ENCODE measurements at regions not wholly inside any gene's neighbourhood (a gene's known extent, or its start where the extent isn't known, plus 50 kb on each side); places are given as distances from the start of the nearest gene placed in this dataset.

GRCh38 chr12:84537666-84538065, 374.9 kb downstream of the SLC6A15 start:
- H3K4me3 ChIP-seq (ENCODE audit: low read depth, low read length) = no peak overlapping the region
- TF ChIP-seq, protein P1, sequence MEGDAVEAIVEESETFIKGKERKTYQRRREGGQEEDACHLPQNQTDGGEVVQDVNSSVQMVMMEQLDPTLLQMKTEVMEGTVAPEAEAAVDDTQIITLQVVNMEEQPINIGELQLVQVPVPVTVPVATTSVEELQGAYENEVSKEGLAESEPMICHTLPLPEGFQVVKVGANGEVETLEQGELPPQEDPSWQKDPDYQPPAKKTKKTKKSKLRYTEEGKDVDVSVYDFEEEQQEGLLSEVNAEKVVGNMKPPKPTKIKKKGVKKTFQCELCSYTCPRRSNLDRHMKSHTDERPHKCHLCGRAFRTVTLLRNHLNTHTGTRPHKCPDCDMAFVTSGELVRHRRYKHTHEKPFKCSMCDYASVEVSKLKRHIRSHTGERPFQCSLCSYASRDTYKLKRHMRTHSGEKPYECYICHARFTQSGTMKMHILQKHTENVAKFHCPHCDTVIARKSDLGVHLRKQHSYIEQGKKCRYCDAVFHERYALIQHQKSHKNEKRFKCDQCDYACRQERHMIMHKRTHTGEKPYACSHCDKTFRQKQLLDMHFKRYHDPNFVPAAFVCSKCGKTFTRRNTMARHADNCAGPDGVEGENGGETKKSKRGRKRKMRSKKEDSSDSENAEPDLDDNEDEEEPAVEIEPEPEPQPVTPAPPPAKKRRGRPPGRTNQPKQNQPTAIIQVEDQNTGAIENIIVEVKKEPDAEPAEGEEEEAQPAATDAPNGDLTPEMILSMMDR (conservative IDR thresholded peaks at IDR 0.05; ENCODE audit: low read depth, low read length) = no peak
- DNase-seq (ENCODE audit: low read depth) = no peak

DNA sequence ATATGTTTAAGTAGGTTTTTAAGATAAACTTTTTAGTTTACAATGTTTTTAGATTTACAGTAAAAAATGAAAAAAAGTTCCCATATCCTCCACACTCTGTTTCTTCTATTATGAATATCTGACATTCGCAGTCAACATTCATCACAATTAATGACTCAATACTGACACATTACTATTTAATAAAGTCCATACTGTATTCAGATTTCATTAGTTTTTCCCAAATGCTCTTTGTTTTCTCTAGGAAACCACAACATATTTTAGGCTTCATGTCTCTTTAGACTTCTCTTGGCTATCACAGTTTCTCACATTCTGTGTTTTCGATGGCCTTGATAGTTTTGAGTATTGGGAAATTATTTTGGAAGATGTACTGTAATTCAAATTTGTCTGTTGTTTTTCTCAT, 399.8 kb downstream of the SLC6A15 start:
- DNase-seq (ENCODE audit: low read depth) = no peak
- no peak overlapping the region for H3K4me3 ChIP-seq (ENCODE audit: low read depth, low read length)
- TF ChIP-seq, protein P1 (conservative IDR thresholded peaks at IDR 0.05; ENCODE audit: low read depth, low read length) = no peak

GRCh38 chr12:84508851-84509260, 403.7 kb downstream of the SLC6A15 start:
- no peak for DNase-seq (ENCODE audit: low read depth)
- no peak overlapping the region for H3K4me3 ChIP-seq (ENCODE audit: low read depth, low read length)
- TF ChIP-seq, protein P1 (conservative IDR thresholded peaks at IDR 0.05; ENCODE audit: low read depth, low read length) = no peak

DNA sequence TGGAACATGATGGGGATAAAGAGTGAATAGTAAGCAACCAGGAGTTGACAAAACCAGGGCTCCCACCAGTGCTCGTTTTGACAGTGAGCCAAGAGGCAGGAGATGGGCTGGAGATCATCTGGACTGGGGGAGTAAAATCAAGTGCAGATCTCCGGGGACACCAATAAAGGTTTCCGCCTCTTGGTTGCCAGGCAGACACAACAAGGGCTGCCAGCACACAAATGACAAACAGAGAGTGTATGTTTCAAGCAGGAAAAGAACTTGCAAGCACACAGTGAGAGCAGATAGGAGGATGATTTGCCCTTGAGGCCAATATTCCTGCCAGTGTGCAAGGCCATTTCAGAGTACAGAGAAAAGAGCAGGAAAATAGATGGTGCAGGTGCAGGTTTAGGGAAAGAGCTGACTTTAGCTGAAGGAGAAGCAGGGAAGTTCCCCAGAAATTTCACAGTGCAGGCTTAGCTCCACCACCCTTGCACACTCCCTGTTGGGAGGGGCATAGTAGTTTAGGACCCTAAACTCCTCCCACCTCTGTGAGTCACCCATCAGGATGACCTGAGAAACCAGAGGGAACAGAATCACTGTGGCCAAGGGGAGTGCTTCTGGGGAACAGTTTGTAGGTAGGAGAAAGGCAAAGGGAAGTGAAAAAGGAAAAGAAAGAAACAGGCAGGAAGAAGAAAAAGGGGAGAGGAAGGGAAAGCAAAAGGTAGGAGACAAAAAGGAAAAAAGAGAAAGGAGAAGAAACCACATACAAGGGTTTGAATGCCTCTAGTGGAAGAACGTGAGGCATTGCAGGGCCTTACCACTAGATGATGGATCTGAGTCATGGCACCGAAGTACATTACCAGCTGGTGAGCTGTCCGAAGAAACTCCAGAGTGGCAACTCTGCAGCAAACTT, 404.4 kb downstream of the SLC6A15 start:
- H3K4me3 ChIP-seq (ENCODE audit: low read depth, low read length) = no peak overlapping the region
- peak; percentile 13 for DNase-seq (ENCODE audit: low read depth)
- TF ChIP-seq, protein P1 (conservative IDR thresholded peaks at IDR 0.05; ENCODE audit: low read depth, low read length) = peak; percentile 42

GRCh38 chr12:84506282-84506681, 406.3 kb downstream of the SLC6A15 start:
- H3K4me3 ChIP-seq (ENCODE audit: low read depth, low read length) = no peak overlapping the region
- TF ChIP-seq, protein P1 (conservative IDR thresholded peaks at IDR 0.05; ENCODE audit: low read depth, low read length) = no peak
- DNase-seq (ENCODE audit: low read depth) = no peak

GRCh38 chr12:84502907-84503787, 409.5 kb downstream of the SLC6A15 start:
- DNase-seq (ENCODE audit: low read depth) = no peak
- no peak overlapping the region for H3K4me3 ChIP-seq (ENCODE audit: low read depth, low read length)
- TF ChIP-seq, protein P1 (conservative IDR thresholded peaks at IDR 0.05; ENCODE audit: low read depth, low read length) = peak; percentile 82

Data from epithelial cell of proximal tubule (primary cell).